GM18909 (cell line): ENCODE measurements at regions not wholly inside any gene's neighbourhood (a gene's known extent, or its start where the extent isn't known, plus 50 kb on each side); places are given as distances from the start of the nearest gene placed in this dataset.
"Not testable (repeated sequence)": the region's sequence is repeated elsewhere in the genome, so short reads cannot be mapped to it uniquely, and the experiment has no call there.

Experiments
- ATAC-seq: cut with Tn5 transposase; IDR thresholded peaks from one replicate; pipeline ENCODE4 v1.9.1; 2021; ENCODE audit warnings: mild to moderate bottlenecking; ENCODE audit not compliant: unreplicated experiment, poor library complexity

DNA sequence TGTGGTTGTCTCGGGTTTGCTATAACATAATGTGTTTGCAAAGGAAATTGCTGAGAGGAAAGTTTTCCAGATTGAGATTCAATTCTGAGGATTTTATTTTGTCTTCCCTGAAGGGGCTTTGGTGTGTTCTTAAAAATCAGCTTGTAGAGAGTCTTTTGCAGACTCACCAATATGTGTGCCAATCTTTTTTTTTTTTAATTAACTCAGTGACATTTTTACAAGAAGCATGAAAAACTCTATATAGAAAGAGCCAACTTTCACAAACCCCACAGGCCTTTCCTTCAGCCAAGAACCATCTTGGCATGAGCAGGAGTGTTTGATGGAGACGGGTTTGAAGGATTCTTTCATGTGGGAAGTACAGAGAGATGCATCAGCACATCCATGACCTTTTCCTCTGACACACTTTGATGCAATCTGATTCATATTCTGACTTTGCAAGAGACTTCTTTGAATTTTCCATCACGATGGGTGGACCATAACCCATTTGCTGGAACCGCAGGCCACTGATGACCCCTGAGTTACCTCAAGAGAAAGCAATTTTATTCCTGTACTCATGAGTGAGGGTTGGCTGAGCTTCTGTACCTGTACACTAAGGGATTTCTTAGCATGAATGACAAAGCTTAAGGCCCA is 892.6 kb downstream of the XPNPEP1 start:
- no peak for ATAC-seq

DNA sequence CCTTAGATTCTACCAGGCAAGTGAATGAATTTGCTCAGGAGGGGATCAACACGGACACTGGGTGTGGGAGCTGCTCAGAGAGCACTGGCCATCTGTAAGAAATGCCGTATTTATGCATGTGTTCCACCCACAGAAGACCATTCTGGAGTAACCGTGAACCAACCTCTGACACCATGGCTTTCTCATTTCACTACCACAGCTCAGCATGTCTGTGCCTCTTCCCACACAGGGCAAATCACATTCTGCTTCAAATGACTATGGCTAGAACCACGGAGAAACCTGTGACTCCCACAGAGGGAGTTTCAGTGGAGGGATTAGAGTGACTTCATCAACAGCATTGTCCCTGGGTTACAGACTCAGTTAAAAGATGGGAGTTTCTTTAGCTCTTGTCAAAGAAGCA is 893.4 kb downstream of the XPNPEP1 start:
- no peak for ATAC-seq

DNA sequence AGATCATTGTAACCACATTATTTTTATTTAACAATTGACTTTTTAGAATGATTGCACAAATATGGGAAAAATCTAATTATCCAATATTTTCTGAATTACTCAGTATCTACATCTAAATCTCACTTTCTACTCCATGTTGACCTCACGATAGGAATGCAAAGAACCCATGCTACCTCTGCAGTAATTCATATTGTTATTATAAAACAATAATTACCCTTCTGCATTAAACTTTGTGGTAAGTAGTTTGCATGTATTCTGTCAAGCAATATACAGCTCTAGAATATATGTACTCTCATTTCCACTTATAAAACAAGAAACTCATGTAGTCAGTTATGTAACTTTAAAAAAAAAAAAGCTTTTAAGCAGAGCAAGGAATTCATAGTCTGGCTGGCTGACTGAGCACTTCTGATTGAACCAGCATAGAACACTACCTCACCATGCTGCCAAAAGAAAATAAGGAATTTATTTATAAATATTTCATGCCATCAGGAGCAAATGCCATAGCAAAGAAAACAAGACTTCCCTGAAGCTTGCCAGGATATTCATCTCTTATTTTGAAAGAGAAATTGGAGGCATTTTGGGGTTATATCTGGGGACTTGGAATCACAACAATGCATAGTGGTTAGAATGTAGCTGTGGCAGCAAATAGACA is 895.7 kb downstream of the XPNPEP1 start:
- no peak for ATAC-seq

DNA sequence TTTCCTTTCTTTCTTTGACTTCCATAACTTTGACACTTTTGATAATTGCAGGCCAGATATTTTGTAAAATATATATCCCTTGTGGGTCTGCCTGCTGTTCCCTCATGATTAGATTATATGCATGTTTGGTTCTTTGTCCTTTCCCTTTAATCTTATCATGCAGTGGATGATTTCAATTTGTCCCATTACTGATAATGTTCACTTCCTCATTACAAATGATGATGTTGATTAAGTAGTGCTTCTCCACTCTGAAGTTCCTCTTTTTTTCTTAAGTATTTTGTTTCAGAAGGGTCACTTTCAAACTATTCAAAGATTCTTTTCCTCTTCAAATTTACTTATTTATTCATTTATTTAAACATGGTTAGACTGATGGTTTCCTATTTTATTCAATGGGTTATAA is 898.1 kb downstream of the XPNPEP1 start:
- ATAC-seq = no peak

DNA sequence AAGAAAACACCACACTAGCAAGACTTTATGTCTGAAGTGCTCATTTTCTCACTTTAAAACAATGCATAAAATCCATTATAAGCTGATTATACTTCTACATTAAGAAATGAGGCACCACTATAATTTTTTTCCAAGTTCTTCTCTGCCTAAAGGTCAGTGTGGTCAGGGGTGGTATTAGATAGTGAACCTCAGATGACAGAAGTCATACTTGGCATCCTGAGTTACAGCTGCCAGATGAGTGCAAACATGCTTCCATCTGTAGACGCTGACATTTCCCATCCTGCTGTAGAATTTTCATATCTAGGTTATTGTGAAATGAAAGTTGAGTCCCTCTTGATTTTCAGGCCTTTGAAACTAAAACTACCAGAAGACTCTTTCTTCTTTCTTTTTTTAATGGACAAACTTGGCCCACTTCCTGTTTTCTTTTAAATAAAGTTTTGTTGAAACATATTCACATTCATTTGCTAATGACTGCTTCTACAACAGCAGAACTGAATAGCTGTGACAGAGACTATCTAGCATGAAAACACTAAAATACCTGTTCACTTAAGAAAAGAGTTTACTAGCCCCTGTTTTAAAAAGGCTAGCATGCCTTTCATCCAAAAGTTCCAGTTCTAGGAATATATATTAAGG is 900.8 kb downstream of the XPNPEP1 start:
- ATAC-seq = no peak

DNA sequence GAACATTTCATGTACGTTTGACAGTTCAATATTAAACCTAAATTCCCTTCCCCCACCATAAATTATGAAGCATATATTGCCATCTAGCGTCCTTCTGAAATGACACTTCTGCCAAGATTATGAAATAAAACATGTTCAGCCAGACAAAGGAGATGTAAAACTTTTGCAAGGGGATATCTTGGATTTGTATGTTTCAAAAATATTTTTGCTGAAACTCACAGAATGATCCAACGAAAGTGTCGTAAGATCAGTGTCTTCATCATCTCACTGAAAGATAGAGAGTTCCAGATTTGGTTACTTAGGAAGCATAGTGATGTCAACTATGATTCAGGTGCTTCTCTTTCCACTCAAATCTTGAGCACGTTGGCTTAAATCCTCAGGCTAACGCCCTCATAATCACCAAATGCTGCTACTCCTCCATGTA is 904.3 kb downstream of the XPNPEP1 start:
- ATAC-seq = no peak

DNA sequence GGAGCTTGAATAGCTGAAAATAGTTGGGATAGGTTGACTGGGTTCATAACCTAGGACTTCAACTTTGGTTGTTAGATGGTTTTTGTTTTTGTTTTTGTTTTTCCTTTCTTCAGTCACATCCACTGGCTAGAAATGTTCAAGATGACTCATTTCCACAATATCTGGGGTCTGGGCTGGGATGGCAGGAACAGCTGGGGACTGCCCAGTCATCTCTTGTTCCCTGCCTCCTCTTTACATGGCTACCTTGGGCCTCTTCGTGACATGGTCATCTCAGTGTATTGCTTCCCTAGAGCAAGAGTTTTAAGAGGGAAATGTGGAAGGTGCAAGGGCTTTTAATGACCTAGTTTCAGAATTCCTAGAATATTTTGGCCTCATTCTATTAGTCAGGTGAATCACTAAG is 915.8 kb downstream of the XPNPEP1 start:
- ATAC-seq = no peak

DNA sequence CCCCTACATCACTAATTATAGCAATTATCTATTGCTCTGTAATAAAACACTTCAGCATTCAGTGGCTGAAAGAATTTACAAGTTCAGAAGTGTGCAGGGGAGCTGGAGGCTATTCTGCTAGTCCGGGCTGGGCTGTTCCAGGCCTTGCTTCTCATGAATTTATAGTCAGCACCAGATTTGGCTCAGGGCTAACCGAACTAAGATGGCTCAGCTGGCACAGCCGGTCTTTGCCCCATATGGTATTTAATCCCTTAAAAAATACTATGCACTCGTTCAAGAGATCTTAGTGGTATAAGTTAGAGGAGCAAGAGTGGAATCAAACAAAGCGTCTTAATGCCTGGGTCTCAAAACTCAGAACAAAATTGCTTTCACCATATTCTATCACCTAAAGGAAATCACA is 932.9 kb downstream of the XPNPEP1 start:
- ATAC-seq = no peak

DNA sequence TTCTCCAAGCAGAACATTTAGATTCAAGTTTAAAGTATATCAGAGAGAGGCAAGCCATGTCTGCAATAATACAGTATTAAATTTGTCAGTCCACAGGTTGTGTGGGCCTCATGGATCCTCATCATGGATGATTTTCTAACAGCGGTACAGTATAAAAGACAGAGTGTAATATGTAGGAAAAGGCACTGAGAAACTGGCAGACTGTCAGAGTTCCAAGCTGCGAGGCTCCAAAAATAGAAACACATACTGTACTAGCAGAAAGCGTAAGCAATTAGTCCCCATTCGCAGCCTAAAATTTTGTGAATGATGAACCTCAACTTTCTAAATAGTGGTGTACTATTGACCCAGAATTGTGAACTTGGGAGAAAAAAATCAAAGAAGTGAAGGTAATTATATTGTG is 933.3 kb downstream of the XPNPEP1 start:
- ATAC-seq = no peak

DNA sequence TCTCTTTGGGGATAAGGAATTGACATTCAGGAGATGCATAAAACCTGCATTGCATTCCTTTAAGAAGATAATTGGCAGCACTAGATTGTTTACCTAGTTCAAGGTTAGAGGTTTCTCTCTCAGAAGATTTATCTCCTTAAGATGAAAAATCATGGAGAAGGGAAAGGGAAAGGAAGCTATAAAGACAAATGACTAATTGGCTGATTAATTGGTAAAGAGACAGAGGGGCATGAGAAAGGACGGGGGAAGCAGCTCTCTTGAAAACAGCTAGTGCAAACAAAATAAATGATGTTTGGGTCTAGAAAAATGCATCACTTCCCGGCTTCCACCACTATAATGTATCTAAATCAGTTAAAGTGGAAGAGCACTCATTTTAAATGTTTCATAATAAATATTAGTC is 941.2 kb downstream of the XPNPEP1 start:
- no peak for ATAC-seq

DNA sequence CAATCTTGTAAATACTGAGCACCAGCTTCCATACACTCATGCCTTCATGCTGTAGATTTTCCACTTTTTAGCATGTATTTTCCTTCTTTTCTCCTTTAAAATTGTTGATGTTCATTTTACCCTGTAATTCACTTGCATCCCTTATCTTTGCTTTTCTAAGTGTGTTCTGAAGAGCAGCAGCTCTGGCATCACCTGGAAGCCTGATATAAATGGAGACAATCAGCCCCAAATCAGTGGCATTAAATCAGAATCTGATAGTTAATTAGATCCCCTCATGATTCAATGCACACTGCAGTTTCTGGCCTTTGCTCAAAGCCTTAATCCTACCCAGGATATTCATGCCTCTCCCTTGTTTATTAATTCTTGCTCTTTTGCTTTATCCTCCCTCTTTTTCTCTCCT is 942.4 kb downstream of the XPNPEP1 start:
- ATAC-seq = no peak

DNA sequence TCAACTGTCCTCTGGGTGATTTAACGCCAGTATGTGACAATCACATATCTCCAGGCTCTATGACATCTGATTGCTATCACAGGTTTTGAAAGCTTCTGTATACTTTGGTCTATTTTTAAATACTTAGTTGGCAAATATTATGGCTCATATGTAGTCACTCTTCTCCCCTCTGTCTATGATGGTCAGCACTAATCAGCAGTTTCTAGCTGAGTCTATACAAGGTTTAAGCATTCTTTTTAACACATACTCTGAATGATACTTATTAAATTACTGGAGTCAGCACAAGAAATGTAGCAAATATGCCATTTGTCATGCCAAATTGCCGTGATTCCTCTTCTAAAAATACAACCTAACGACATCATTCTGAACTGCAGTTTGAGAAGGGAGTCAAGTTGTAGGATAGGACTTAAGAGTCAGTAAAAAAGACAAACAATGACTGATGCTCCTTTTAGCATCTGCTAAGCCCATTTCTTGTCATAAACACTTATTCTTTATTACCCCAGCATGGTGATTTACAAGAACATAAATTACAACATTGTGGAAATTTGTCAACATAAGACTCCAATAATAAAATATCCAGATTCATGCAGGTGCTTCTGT is 947.8 kb downstream of the XPNPEP1 start:
- no peak for ATAC-seq

DNA sequence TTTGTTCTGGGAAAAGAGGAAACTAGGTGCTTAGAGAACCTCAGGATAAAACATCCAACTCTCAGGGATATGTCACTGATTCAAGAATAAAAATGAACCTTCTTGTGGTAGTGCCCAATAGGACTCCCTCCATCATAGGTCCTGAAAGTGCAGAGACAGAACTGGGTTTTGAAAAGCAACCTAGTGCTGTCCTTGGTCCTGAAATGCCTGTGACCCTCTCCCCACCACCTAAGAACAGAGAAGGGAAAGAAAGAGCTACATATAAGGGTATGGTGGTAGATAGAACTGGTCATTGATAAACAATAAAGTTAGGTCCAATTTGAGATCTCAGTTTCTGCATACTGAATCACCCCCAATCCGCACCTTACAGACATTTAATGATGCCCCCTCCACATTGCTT is 953.3 kb downstream of the XPNPEP1 start:
- no peak for ATAC-seq

DNA sequence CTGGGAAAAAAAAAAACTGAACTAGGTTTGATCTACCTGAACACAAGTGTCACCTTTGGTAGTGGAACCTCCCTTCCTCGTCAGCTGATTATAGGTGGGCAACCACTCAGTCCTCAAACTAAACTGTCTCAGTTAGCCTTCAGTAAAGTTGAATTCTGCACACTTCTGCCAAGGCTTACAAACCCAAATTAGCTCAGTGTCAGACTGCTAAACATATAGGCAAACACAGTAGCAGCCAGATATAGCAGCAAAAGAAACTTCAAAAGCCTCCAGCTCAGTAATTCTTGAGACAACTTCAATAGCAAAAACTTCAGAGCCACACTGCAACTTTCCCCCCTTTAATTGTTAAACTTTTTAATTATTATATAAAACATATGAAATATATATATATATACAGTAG is 956.9 kb downstream of the XPNPEP1 start:
- ATAC-seq = no peak

DNA sequence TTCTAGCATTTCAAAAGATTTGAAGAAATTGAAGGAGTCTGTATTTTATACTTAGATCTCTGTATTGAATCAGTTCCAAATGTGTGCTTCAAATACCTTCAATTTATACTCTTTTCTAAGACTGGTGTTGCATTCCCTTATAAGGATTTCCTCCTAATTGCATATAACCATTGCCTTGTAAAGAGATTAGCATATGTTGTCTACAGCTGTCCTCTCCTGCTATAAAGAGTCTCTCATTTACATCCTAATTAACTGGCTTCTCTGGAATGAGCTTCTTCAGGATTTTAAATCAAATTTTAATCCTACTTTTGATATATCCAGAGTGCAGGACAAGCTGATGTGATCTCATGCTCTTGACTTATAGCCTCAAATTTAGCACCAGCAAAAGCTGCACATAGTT is 957.3 kb downstream of the XPNPEP1 start:
- no peak for ATAC-seq

DNA sequence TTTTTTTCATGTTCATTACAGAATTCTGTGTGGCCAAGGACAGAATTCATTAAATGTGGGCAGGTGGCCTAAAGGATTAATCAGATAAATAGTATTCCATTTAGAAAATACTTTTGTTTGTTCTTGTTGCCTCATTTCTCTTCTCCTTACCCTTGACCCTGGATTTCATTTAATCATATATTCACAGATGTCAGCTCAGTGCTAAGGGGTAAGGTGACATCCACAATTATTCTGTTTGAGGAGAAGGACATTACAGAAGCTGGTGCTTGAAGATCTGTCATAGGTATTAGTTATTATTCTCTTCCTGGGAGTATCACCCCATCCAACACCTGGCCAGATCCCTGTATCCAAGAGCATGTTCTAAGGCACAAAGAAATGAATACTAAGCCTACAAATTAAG is 961.1 kb downstream of the XPNPEP1 start:
- no peak for ATAC-seq

DNA sequence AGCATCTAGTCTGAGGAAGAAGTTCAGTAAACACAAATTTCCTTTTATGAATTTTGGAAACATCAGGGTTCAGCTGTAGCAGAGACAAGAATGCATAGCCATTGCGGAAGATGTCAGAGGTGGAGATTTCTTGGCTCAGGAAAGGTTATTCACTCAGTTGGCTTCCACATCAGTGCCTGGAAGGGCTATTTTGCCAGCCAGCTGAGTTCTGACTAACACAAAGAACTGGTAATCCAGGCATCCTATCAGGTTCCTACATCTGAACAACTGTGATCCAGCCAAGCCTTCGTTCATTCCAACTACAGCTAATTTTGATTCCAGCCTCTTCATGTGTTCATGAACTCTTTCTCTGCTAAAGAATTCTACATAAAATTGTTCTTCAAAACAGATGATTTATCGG is 965.6 kb downstream of the XPNPEP1 start:
- no peak for ATAC-seq

DNA sequence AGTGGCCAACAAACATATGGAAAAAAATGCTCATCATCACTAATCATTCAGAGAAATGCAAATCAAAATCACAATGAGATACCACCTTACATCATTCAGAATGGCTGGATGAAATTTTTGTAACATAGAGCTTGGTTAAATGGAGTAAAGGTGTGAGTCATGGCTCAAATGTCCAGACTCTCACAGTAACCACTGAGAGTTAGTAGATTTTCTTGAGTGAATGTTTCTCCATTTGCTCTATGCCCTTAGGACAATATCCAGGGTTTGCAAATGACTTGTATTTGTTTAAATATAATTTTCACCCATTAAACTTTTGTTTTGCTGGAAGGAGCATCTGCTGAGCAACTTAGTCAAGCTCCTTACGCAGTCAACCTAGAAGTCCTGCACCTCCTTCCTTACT is 967.2 kb downstream of the XPNPEP1 start:
- ATAC-seq = no peak

DNA sequence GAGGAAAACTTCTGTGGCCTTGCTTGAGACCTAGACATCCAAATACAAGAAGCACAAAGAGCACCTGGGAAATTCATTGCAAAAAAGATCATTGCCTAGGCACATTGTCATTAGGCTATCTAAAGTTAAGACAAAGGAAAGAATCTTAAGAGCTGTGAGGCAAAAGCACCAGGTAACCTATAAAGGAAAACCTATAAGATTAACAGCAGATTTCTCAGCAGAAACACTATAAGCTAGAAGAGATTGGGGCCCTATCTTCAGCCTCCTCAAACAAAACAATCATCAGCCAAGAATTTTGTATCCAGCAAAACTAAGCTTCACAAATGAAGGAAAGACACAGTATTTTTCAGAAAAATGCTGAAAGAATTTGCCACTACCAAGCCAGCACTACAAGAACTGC is 1003.3 kb downstream of the XPNPEP1 start:
- ATAC-seq = not testable (repeated sequence)

DNA sequence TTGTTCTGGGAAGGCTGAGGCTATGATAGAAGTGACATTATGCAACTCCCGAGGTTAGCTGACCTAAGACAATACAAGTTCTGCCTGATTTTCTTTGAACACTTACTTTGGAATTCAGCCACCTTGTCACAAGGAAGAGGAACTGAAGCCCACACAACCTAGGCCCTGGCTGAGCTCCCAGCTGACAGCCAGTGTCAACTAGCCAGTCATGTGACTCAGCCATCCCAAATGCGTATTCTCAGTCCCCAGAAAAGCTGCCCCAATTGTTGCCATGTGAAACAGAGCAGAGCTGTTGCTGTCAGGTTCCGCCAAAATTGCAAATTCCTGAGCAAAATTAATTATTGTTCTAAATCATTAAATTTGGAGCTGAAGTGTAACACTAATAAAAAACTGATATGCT is 1010.0 kb downstream of the XPNPEP1 start:
- ATAC-seq = no peak

DNA sequence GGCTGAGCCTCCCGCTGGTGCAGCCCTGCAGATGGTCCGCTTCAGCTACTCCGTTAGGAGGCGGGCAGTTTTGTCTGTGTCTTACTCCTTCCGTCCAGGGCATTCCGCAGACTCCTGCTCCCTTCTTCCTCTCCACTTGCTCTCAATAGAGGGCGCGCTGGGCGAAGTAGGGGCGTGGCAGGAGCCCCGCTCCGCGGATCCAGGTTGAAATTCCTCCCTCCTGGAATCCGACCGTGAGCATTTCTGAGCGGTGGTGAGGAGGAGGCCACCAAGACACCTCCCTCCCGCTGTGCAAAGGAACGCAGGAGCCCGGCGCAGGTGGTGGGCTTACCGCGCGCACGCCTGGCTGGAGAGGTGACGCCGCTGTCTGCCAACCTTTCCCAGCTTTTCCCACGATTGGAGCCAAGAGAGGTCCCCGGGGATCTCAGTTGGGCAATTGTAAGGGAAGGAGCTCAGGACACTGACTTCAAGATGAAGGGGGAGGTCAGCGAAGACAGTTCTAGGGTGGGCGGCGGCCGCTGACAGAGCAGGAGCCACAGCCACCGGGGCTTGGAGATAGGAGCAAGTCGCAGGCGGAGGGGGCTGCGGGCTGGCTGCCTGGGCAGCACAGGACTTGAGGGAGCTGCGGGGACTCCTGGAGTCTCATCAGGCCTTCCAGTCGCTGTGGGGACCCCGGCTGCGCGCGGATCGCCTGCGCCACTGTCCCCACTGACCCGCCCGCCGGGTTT is 1011.3 kb downstream of the XPNPEP1 start:
- ATAC-seq = peak; percentile 83
